Prostate gland (tissue), 2 donors: ENCODE measurements at regions not wholly inside any gene's neighbourhood (a gene's known extent, or its start where the extent isn't known, plus 50 kb on each side); places are given as distances from the start of the nearest gene placed in this dataset.
"Not testable (repeated sequence)": the region's sequence is repeated elsewhere in the genome, so short reads cannot be mapped to it uniquely, and the experiment has no call there.

Experiments used
- DNase-seq: peaks from one replicate; pipeline ENCODE4 v3.0.0-alpha.2; 2019; ENCODE audit warnings: low spot score
- H3K27ac ChIP-seq, 2 donors: fragments of 200-600 bp; sonication (generic); 2 replicates each; pipeline ENCODE4 v1.5.1; 2017 to 2019
- H3K27me3 ChIP-seq: fragments of 200-600 bp; sonication (generic); replicated peaks from 2 replicates; pipeline ENCODE4 v1.5.1; 2019; ENCODE audit not compliant: insufficient read depth
- H3K36me3 ChIP-seq, 2 donors: fragments of 200-600 bp; sonication (generic); 1 replicate in 1 of 2; 2 replicates in 1 of 2; pipeline versions ENCODE4 v1.5.1 to v1.8.1; 2017 to 2019
- H3K4me1 ChIP-seq: fragments of 200-600 bp; sonication (generic); replicated peaks from 2 replicates; pipeline ENCODE4 v1.5.1; 2019
- H3K4me3 ChIP-seq, 2 donors: fragments of 200-600 bp; sonication (generic); 2 replicates each; pipeline ENCODE4 v1.5.1; 2017 to 2019
- H3K9me3 ChIP-seq: fragments of 200-600 bp; sonication (generic); 2 replicates; pipeline ENCODE4 v1.5.1; 2017
- POLR2A ChIP-seq: fragments of 450-650 bp; IDR thresholded peaks from one replicate; pipeline ENCODE4 v1.6.1; 2016; ENCODE audit warnings: antibody characterized with exemption, mild to moderate bottlenecking
- POLR2AphosphoS5 ChIP-seq: sonication (generic); formaldehyde crosslinking; IDR thresholded peaks from one replicate; pipeline ENCODE4 v1.6.1; 2017; ENCODE audit warnings: antibody characterized with exemption
- WGBS: methylation state at CpG from one replicate; pipeline ENCODE4 v1.1.5; 2018; 5-methylcytosine and 5-hydroxymethylcytosine counted together
- intact Hi-C: fragments of 100-400 bp; cut with DNase I; formaldehyde crosslinking; loops from one replicate; pipeline ENCODE4 v1.14.2; 2022
- TF ChIP-seq, protein P1 (sequence below), 4 experiments: fragments of 200-600 bp in 2 of 4; fragments of 450-650 bp in 2 of 4; sonication (generic) in 2 of 4; IDR thresholded peaks; 1 replicate in 3 of 4; 2 replicates in 1 of 4; pipeline ENCODE4 v1.5.1; 2016 to 2019; ENCODE audit warnings: antibody characterized with exemption in 4 of 4, mild to moderate bottlenecking in 2 of 4, moderate library complexity in 2 of 4

DNA sequence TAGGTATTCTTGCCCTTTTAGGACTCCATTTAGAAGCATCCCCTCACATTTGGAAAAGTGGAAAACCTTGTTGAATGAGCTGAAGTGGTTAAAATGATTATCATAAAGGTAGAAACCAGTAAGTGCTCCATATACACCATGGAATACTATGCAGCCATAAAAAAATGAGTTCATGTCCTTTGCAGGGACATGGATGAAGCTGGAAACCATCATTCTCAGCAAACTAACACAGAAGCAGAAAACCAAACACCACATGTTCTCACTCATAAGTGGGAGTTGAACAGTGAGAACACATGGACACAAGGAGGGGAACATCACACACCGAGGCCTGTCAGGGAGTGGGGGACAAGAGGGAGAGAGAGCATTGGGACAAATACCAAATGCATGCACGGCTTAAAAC, 103.8 kb upstream of the GRK3 start:
- intact Hi-C loops, result loop anchor here (5.0 kb wide), 1 partner anchor 312 kb away; no protein-coding TSS in a partner anchor
- 75% methylated on average over 2 of the region's 2 CpGs for WGBS
- not testable (repeated sequence) for H3K36me3 ChIP-seq, H3K4me3 ChIP-seq, DNase-seq, H3K27ac ChIP-seq, H3K27me3 ChIP-seq, H3K9me3 ChIP-seq, H3K4me1 ChIP-seq

DNA sequence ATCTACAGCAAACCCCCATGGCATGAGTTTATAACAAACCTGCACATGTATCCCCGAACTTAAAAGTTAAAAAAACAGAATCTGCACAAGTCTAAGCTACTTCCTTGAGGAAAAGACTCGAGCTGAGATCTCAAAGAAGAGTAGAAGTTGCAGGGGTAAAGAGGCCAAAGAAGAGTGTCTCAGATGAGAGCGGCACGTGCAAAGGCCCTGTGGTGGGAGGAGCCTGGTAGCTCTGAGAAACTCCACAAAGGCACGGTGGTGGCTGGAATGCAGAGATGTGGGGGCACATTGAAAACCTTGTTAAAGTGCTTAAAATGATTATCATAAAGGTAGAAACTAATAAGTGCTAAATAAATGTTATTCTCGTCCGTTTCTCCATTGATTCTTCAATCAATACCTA, 103.2 kb upstream of the GRK3 start:
- DNase-seq, result no peak
- H3K9me3 ChIP-seq, result no peaks in the 10 kb centered on the region
- peaks cover 0 to 5% of the 10 kb centered on the region in 2 donors for H3K36me3 ChIP-seq
- WGBS, result 89% methylated on average over 7 of the region's 7 CpGs
- intact Hi-C loops, result loop anchor here (5.0 kb wide), 1 partner anchor 311 kb away; no protein-coding TSS in a partner anchor
- no peak overlapping the region for H3K27ac ChIP-seq
- TF ChIP-seq, protein P1, sequence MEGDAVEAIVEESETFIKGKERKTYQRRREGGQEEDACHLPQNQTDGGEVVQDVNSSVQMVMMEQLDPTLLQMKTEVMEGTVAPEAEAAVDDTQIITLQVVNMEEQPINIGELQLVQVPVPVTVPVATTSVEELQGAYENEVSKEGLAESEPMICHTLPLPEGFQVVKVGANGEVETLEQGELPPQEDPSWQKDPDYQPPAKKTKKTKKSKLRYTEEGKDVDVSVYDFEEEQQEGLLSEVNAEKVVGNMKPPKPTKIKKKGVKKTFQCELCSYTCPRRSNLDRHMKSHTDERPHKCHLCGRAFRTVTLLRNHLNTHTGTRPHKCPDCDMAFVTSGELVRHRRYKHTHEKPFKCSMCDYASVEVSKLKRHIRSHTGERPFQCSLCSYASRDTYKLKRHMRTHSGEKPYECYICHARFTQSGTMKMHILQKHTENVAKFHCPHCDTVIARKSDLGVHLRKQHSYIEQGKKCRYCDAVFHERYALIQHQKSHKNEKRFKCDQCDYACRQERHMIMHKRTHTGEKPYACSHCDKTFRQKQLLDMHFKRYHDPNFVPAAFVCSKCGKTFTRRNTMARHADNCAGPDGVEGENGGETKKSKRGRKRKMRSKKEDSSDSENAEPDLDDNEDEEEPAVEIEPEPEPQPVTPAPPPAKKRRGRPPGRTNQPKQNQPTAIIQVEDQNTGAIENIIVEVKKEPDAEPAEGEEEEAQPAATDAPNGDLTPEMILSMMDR (IDR thresholded peaks at IDR 0.05), result no peak
- TF ChIP-seq POLR2A (no peak), POLR2AphosphoS5 (no peak)
- H3K27me3 ChIP-seq, result no peaks in the 10 kb centered on the region
- no peaks in the 10 kb centered on the region for H3K4me1 ChIP-seq
- H3K4me3 ChIP-seq, result no peak overlapping the region

DNA sequence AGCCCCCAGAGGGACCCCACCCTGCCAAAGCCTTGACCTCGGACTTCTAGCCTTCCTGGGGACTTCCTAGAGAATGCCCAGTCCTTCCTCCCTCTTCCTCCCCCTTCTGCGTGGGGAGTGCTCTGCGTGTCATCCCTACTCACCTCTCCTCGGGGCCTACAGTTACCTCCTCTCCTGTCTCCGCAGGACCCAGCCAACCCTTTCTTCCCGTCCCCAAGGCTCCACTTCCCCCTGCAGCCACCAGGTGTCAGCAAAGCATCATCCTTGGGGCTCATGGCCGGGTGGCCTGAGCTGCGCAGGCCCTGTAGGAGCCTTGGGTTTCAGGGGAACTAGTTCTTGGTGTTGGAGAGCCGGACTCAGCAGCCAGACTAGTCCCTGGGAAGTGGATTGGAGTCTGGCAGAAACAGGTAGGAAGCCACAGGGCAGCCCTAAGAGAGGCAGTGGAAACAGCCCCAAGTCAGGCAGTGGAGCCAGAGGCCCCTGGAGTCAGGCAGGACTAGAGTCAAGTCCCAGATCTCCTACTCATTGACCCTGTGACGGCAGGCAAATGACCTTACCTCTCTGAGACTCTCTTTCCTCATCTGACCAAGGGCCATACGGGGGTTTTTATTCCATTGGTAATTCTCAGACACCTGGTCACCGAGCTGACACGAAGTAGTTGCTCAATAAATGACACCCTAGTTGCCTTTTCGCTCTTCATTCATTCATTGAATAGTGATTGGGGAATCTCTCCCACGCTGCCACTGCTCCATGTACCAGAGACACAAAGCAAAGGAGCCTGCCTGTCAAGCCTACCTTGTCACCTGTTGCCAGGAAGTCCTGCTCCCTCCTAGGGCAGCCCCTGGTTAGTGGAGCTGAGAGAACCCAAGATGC, 101.8 kb upstream of the GRK3 start:
- DNase-seq, result peak; percentile 74
- not testable (repeated sequence) for H3K9me3 ChIP-seq, H3K4me1 ChIP-seq, H3K36me3 ChIP-seq, H3K4me3 ChIP-seq, H3K27ac ChIP-seq, H3K27me3 ChIP-seq
- TF ChIP-seq, protein P1 (IDR thresholded peaks at IDR 0.05), result peak; percentile 94 to 99 (median 98)
- TF ChIP-seq POLR2AphosphoS5, result peak; percentile 72
- WGBS, result 43% methylated on average over 15 of the region's 15 CpGs
- intact Hi-C loops, result loop anchor here (2.0 to 5.0 kb wide), 2 partner anchors 240 to 310 kb away; no protein-coding TSS in a partner anchor

DNA sequence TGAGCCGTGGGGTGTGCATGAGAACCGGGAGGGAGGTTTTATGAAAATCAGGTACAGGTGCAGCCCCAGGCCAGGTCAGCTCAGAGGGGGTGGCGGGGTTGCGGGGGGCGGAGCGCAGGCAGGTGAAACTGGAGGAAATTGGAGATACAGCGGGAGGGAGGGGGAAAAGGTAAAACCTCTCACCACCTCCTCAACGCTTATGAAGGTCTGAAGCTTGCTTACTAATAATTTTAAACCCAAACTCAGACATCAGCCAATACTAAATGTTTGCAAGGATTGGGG, 101.2 kb upstream of the GRK3 start:
- not testable (repeated sequence) for H3K27ac ChIP-seq, DNase-seq, H3K27me3 ChIP-seq, H3K4me3 ChIP-seq, H3K9me3 ChIP-seq, H3K4me1 ChIP-seq, H3K36me3 ChIP-seq
- 89% methylated on average over 8 of the region's 8 CpGs for WGBS
- intact Hi-C loops, result loop anchor here (2.0 to 5.0 kb wide), 2 partner anchors 240 to 309 kb away; no protein-coding TSS in a partner anchor

DNA sequence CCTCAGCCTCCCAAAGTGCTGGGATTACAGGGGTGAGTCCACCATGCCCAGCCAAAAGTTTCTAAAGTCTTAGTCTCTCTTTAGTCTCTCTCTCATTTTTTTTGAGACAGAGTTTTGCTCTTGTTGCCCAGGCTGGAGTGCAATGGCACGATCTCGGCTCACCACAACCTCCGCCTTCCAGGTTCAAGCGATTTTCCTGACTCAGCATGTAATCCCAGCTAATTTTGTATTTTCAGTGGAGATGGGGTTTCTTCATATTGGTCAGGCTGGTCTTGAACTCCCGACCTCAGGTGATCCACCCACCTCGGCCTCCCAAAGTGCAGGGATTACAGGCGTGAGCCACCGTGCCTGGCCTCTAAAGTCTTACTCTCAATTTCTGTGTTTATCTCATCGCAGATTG, 100.1 kb upstream of the GRK3 start:
- H3K27ac ChIP-seq, H3K4me1 ChIP-seq, H3K27me3 ChIP-seq, H3K36me3 ChIP-seq, DNase-seq, H3K4me3 ChIP-seq, H3K9me3 ChIP-seq: not testable (repeated sequence)
- intact Hi-C loops, result loop anchor here (5.0 kb wide), 1 partner anchor 308 kb away; no protein-coding TSS in a partner anchor
- WGBS, result 97% methylated on average over 9 of the region's 9 CpGs

DNA sequence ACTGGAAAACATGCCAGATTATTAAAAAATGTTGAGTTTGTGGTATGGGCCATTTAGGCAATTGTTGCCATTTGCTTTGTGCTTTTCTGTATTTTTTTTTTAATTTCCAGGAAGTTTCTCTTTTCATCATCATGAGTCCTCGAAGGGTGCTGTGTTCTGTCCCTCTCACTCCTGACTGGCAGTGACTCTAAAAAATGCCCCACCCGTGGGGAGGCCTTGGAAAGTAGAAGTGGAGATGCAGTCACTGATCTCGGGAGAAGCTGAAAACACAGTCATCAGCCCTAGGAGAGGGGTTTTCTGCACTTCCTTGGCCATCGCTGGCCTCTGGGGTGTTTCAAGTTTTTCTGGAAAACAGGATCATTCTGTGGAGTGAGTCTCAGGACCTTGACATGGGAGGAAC, 98.5 kb upstream of the GRK3 start:
- H3K36me3 ChIP-seq, result no peaks in the 10 kb centered on the region
- H3K27me3 ChIP-seq, result no peaks in the 10 kb centered on the region
- H3K9me3 ChIP-seq, result no peaks in the 10 kb centered on the region
- no peak for DNase-seq
- TF ChIP-seq, protein P1 (IDR thresholded peaks at IDR 0.05), result no peak
- no peak for TF ChIP-seq POLR2A
- no peak for TF ChIP-seq POLR2AphosphoS5
- H3K4me3 ChIP-seq, result no peak overlapping the region
- no peak overlapping the region for H3K27ac ChIP-seq
- intact Hi-C loops, result no loop called here
- WGBS, result 53% methylated on average over 4 of the region's 4 CpGs
- no peaks in the 10 kb centered on the region for H3K4me1 ChIP-seq
